GM13977 (cell line): ENCODE measurements at regions not wholly inside any gene's neighbourhood (a gene's known extent, or its start where the extent isn't known, plus 50 kb on each side); places are given as distances from the start of the nearest gene placed in this dataset.

ENCODE experiments used
- DNase-seq: peaks from one replicate; pipeline ENCODE4 v3.0.0; 2012; ENCODE audit warnings: low spot score
- CTCF ChIP-seq: IDR thresholded peaks from 2 replicates; pipeline ENCODE4 v1.5.1; 2012; ENCODE audit warnings: mild to moderate bottlenecking, control low read depth; ENCODE audit not compliant: insufficient read depth; ENCODE audit errors: extremely low read depth, missing control alignments
- in situ Hi-C: fragments of 300-500 bp; cut with MboI; formaldehyde crosslinking; loops from one replicate; pipeline ENCODE4 v1.12.0; 2022; ENCODE audit warnings: low sequenced_read_pairs, low pct_unique_long_range_greater_than_20kb, mixed read lengths, inconsistent platforms; ENCODE audit not compliant: unreplicated experiment

- TF ChIP-seq CTCF = no peak
- no peak for DNase-seq
- in situ Hi-C loops = no loop called here
These were observed 267.8 kb downstream of the BCOR start for GRCh38 chrX:39829965-39830364.

- in situ Hi-C loops = no loop called here
- TF ChIP-seq CTCF = no peak
- no peak for DNase-seq
These were observed 267.3 kb downstream of the BCOR start for GRCh38 chrX:39830414-39830813.

- in situ Hi-C loops = no loop called here
- no peak for DNase-seq
These were observed 265.5 kb downstream of the BCOR start for GRCh38 chrX:39832211-39832610.

GRCh38 chrX:39834600-39834999, 263.2 kb downstream of the BCOR start:
- no peak for DNase-seq
- TF ChIP-seq CTCF = no peak
- in situ Hi-C loops = no loop called here

More at GRCh38 chrX:39832211-39832610, 265.5 kb downstream of the BCOR start:
- TF ChIP-seq CTCF = no peak

- in situ Hi-C loops = no loop called here
- DNase-seq = no peak
- TF ChIP-seq CTCF = no peak
These were observed 262.5 kb downstream of the BCOR start for GRCh38 chrX:39835241-39835640.

- in situ Hi-C loops = no loop called here
- no peak for DNase-seq
These were observed 262.0 kb downstream of the BCOR start for GRCh38 chrX:39835776-39836175.

More at GRCh38 chrX:39835776-39836175, 262.0 kb downstream of the BCOR start:
- TF ChIP-seq CTCF = no peak
